ENCODE measurements at regions not wholly inside any gene's neighbourhood (a gene's known extent, or its start where the extent isn't known, plus 50 kb on each side); places are given as distances from the start of the nearest gene placed in this dataset.

GRCh38 chr3:187848401-187848800, 103.1 kb upstream of the BCL6 start:
- H4K5ac ChIP-seq (ENCODE audit: insufficient read length, low read depth, low read length): no peak overlapping the region
- Mint-ChIP-seq H3K27ac (no peak overlapping the region), H3K9me3 (peaks cover 5 to 14% of the 10 kb centered on the region in 2 experiments; a peak in 4 of 5 replicates), H3K4me1 (no peaks in the 10 kb centered on the region), H3K27me3 (ENCODE audit: low read depth) (no peaks in the 10 kb centered on the region), H3K4me3 (no peak overlapping the region), H3K36me3 (ENCODE audit: insufficient read depth in 1 of 3, low read depth in 3 of 3) (peaks cover 0 to 4% (median 2%) of the 10 kb centered on the region in 3 experiments; a peak in 3 of 7 replicates)
- no peak overlapping the region for H4K8ac ChIP-seq (replicated peaks; ENCODE audit: insufficient read length, low read depth, low read length)
- no peak overlapping the region for H3K14ac ChIP-seq (ENCODE audit: insufficient read depth, low read length)
- DNase-seq: no peak
- no peak overlapping the region for H3K18ac ChIP-seq (ENCODE audit: insufficient read length, low read depth, low read length)
- no peaks in the 10 kb centered on the region; the same call in 1 of the 2 replicates for H3K79me2 ChIP-seq (ENCODE audit: insufficient read depth, low read length)
- H3K4me1 ChIP-seq (ENCODE audit: insufficient read depth, low read length): no peaks in the 10 kb centered on the region
- no peak overlapping the region for H3K56ac ChIP-seq (ENCODE audit: insufficient read length, low read depth, low read length)
- peaks cover 13% of the 10 kb centered on the region for H3K9me3 ChIP-seq (ENCODE audit: control insufficient read depth, low read depth, low read length)
- WGBS (ENCODE audit: extremely low coverage, insufficient read length, low lambda C conversion rate): no CpG with 5 or more reads among the region's 1 CpG
- H2AK5ac ChIP-seq (ENCODE audit: insufficient read length, low read length): no peak overlapping the region
- H3K23me2 ChIP-seq (ENCODE audit: insufficient read length, low read depth, low read length, poor library complexity, severe bottlenecking): no peaks in the 10 kb centered on the region
- no peak overlapping the region for H2BK15ac ChIP-seq (ENCODE audit: low read depth, low read length)
- no peak overlapping the region for H3K9ac ChIP-seq (ENCODE audit: extremely low read depth, insufficient read length, low read length)
- no peak overlapping the region for H4K91ac ChIP-seq (ENCODE audit: insufficient read length, low read depth, low read length)
- no peak for TF ChIP-seq CTCF (conservative IDR thresholded peaks at IDR 0.05)
- no peak overlapping the region for H2BK5ac ChIP-seq (ENCODE audit: insufficient read length, low read length)
- no peak overlapping the region for H3K23ac ChIP-seq (ENCODE audit: insufficient read length, low read depth, low read length)
- H2BK120ac ChIP-seq (ENCODE audit: low read depth, low read length, poor library complexity, severe bottlenecking): no peak overlapping the region
- no peak overlapping the region for H3K27ac ChIP-seq (ENCODE audit: insufficient read length, low read depth, low read length)
- no peaks in the 10 kb centered on the region for H3K79me1 ChIP-seq (ENCODE audit: insufficient read depth, low read depth, low read length, poor library complexity, severe bottlenecking)
- H2BK12ac ChIP-seq (ENCODE audit: insufficient read length, low read depth, low read length): no peak overlapping the region
- H3T11ph ChIP-seq (ENCODE audit: low read length): no peak overlapping the region
- H4K20me1 ChIP-seq (ENCODE audit: control insufficient read depth, insufficient read depth, insufficient read length): no peaks in the 10 kb centered on the region
- no peak overlapping the region for H3K4ac ChIP-seq (ENCODE audit: low read depth, low read length)
- no peak overlapping the region for H3K4me2 ChIP-seq (ENCODE audit: insufficient read depth, insufficient read length, low read length)
- no peak overlapping the region for H2BK20ac ChIP-seq (ENCODE audit: low read depth, low read length, poor library complexity, severe bottlenecking)
- H2AFZ ChIP-seq (ENCODE audit: low read length): no peak overlapping the region
- H3K27me3 ChIP-seq (ENCODE audit: insufficient read depth, low read length): no peaks in the 10 kb centered on the region

All from H9 (cell line).